Stromal cell of bone marrow (primary cell): ENCODE measurements at regions not wholly inside any gene's neighbourhood (a gene's known extent, or its start where the extent isn't known, plus 50 kb on each side); places are given as distances from the start of the nearest gene placed in this dataset.
"Not testable (repeated sequence)": the region's sequence is repeated elsewhere in the genome, so short reads cannot be mapped to it uniquely, and the experiment has no call there.

Experiments used
- DNase-seq: peaks from one replicate; pipeline ENCODE4 v3.0.0-alpha.2; 2012; ENCODE audit warnings: low read depth

DNA sequence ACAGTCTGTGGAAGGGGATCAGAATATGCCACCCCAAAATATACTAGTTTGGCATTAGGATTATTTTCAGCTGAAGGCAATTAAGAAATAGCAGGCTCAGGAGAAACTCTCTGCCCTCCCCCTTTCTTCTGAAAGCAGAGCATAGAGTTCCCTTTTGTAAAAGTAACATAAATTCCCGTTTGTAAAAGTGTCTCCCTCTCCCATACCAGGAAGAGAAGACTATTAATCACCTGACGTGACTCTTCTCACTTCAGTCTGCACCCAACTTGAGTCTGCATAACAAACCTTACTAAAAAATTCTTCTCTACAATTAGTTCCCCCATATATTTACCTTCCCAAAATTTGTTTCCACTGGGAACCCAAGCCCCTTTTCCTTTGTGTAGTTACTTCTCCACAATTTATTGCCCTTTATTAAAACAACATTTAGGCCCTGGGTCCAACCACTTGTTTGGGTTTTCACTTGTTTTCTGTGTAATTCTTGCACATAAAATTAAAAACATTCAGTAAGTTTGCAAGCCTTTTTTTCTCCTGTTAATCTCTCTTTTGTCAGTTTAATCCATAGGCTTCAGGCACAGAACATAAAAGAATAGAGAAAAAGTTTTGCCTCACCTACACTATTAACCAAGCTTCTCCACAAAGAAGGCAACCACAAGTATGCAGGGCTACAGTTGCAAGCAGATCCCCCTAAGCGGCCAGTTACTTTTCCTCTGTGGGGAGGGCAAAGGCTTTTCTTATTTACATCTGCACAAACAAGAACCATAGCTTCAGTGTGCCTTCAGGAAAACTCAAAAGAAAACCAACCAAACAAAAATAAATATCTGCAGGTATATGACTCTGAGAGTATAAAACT lies 73.8 kb upstream of the EPCAM start:
- DNase-seq = no peak

DNA sequence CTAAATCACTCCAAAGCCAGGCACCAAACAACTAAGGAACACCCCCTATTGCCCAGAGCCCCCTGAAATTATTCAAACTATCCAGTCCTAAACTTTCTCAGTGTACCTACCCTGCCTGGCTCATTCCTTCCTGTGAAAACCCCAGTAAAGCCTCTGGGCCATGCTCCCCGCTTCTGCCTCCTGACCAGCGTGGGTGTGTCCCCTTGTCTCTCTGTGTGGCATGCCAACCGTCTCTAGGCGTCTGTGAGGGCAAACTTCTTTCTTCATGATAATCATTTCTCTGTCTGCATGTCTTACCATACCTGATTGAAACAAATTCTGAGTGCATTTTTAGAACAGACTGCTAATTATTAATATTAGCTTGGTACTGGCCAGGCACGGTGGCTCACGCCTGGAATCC lies 75.1 kb upstream of the EPCAM start:
- no peak for DNase-seq

DNA sequence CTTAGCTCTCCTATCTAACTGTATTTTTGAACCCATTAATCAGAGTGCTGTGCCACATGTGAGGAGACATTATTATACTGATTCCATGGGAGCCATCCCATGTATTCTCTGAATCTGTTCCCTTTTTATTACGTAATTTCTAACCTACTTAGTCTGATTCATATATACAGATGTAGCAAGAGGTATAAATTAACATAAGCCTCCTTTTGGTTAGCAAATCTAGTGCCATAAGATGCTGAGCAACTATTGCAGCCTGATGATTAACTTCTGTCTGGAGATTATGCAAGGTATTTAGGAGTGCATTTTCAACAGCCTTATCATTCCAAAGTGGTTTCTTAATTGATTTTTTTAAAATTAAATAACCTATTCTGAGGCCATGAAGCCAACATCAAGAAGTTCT lies 80.2 kb upstream of the EPCAM start:
- DNase-seq = no peak

DNA sequence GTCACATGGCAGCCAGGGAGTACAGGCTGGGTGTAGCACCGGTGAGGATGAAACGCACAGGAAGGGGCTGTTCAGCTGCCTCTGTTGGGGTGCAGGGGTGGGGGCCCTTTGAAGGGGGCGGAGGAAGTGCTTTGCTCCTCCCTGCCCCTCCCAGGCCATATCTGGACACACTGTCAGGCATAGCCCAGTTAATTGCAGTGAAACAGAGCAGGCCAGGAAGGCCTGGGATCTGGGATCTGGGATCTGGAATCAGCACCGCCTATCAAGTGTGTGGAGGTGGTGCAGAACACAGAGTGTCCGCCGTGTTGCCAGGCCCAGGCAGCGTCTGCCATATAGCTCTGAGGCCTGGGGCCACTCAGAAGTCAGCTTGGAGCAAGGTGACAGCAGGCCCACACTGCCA lies 85.5 kb upstream of the EPCAM start:
- no peak for DNase-seq

DNA sequence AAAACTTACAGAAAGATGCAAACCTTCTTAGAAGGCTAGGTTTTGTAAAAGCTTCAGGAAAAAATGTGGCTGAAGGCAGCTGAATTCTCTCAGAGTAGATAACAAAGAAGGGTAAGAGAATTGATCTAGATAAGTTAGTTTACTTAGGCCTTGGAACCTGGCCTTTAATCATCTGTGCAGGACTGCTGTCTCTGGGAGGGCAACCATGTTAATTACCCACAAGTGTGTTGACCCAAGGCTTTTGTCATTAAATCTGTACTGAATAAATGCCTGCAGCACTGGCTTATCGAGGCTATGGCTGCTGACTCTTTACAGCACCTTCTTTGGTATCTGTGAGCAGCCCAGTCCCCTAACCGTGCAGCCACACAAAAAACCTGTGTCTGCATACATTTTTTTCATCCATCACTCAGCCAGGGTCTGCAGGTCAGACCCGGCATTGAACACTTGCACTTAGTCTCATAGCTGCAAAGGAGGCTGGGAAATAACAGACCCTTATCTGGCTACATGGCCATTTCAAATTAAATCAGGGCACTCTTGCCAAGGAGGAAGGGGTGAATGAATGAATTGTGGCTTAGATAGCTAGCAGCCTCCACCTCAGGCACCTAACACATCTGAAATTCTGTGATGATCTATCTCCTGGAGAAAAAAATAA lies 86.4 kb upstream of the EPCAM start:
- no peak for DNase-seq

DNA sequence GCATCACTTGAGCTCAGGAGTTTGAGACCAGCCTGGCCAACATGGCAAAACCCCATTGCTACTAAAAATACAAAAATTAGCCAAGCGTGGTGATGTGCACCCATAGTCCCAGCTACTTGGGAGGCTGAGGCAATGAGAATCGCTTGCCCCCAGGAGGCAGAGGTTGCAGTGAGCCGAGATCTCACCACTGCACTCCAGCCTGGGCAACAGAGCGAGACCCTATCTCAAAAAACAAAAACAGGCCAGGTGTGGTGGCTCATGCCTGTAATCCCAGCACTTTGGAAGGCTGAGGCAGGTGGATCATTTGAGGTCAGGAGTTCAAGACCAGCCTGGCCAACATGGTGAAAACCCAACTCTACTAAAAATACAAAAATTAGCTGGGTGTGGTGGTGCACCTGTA lies 89.6 kb upstream of the EPCAM start:
- DNase-seq = not testable (repeated sequence)

DNA sequence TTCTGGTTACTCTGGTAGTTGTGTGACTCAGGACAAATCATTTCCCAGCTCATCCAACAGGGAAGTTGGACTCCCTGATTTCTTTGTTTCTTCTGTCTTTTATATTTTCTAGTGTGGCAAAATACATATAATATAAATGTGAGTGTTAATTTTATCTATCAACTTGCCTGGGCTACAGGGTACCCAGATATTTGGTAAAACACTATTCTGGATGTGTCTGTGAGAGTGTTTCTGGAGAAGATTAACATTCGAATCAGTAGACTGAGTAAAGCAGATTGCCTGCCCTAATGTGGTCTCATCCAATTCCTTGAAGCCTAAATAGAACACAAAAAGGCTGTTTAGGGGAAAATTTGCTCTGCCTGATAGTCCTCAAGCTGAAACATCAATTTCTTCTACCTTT lies 91.1 kb upstream of the EPCAM start:
- DNase-seq = no peak

DNA sequence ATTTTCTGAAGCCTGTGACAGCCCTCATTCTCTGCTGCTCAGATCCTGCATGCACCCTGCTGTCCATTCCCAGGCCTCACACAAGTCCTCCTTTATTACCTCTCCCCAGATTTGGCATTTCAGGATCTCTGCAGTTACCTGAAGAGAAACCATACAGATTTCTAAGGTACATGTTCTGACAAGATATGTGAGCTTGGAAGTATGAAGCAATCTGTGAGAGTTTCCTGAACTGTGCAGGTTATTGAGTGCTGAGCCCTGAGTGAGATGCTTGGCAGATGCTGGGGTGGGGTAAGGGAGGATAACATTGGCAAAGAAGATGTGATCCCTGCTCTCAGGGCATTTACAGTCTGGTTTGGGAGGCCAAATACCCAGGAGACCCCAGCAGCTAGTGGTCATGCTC lies 91.9 kb upstream of the EPCAM start:
- no peak for DNase-seq

DNA sequence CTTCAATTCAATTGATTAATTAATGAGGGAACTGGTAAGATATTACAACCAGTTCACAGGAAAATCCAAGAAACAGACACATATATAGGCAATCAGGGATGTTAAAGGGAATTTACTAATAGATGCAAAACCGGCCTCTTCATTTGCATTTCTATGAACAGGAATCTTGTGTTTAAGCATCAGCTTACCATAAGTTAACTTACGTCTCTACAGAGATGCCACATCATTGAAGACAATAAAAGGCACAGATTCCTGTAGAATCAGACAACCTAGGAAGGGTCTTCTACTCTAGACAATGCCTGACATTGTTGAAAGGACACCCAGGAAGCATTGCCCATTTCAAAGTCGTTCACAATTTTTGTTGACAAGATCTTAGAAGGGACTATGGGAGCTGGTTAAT lies 93.0 kb upstream of the EPCAM start:
- DNase-seq = no peak

DNA sequence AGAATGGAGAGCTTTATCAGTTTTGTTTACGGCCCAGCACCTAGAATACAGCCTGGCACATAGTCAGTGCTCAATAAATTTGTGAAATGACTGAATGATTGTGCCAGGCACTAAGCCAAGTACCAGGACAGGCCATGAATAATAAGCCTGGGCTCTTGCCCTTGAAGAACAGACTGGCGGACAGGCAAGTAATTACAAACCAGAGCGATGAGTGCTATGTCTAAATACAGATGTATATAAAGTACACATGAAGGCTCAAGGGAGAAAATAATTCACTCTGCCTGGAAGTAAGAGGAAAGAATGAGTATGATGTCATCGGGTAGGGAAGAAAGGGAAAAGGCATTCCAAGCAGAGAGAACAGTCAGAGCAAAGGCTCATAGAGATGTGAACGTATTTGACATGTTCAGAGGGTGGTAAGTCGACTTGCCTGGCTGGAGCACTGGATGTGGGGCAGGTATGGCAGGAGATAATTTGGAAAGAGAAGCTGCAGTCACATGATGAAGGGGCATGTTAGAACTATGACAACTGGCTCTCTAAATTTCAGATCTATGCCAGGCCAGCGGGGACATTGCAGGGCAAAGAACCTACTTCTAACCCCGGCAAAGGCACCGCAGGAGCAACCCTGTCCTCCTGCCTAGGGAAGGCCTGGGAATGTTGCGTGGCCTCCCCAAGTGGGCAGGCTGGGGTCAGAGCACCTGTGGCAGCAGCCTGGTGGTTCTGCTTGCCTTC lies 94.9 kb upstream of the EPCAM start:
- peak; percentile 33 for DNase-seq

DNA sequence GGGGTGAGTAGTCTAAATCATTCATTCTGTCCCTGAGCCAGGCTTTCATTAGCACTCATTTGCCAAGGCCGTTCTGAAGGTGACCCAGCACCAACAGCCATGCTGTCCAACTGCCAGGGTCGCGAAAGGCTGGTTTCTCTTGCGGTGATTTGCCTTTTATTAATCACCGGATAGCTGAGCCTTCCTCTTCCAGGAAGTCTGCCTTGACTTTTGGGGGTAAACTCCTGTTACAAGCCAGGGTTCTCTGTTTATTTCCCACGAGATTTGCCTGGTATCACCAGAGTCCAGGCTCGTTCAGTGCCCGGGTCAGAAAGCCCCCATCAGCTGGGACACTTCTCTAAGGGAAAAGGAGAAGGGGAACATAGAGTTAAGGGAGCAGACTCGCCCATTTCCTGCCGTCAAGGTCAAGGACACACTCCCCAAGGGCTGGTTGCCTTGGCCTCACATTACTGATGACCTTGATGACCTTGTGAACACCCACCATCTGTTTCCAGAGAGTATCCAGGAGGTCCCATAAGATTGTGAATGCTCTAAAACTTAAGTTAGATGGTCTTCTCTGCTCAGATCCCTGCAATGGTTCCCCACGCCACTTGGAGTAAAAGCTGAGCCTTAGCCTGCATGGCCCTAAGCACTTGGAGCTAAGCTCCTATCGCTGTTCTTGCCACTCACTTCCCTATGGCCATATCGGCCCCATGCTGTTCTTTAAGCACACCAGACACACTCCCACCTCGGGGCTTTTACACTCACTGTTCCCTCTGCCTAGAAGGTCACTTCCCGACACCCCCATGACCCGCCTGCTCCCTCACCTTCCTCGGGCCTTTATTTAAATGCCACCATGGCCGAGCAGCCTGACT lies 96.0 kb upstream of the EPCAM start:
- DNase-seq = no peak

DNA sequence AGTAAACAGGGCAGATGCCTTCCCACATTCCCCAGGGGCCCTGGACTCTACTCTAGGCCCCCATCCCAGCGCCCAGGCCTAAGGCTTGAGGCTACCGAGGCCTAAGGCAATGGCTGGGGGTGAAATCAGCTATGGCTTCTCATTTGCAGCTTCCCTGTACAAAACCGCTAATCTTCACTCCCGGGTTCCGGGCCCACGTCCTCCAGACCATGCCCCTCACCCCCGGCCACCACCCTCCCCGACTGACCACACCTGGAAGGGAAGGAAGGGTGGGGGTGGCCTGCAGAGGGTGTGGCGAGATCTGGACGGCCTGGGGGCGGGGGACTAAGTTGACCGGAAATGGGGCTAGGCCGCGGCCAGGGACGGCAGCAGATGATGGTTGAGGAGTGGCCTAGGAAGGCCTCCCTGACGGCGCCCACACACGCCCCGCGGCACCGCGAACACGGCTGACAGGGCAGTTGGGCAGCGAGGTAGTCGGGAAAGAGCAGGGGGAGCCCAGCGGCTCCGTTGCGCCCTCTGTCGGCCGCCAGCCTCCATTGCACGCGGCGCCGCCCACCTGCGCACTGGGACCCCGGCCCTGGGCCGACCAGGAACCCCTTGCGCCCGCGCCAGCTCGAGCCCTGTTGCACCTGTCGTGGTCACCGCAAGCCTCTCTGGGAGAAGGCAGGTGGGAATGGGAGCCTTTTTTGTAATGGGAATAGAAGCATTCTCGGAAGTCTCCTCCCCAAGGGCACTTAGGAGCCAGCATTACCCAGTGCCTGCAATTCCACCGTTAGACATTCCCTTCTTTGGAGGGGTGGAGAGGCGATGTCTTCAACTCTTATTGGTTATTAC lies 95.9 kb upstream of the CALM2 start:
- DNase-seq = no peak

DNA sequence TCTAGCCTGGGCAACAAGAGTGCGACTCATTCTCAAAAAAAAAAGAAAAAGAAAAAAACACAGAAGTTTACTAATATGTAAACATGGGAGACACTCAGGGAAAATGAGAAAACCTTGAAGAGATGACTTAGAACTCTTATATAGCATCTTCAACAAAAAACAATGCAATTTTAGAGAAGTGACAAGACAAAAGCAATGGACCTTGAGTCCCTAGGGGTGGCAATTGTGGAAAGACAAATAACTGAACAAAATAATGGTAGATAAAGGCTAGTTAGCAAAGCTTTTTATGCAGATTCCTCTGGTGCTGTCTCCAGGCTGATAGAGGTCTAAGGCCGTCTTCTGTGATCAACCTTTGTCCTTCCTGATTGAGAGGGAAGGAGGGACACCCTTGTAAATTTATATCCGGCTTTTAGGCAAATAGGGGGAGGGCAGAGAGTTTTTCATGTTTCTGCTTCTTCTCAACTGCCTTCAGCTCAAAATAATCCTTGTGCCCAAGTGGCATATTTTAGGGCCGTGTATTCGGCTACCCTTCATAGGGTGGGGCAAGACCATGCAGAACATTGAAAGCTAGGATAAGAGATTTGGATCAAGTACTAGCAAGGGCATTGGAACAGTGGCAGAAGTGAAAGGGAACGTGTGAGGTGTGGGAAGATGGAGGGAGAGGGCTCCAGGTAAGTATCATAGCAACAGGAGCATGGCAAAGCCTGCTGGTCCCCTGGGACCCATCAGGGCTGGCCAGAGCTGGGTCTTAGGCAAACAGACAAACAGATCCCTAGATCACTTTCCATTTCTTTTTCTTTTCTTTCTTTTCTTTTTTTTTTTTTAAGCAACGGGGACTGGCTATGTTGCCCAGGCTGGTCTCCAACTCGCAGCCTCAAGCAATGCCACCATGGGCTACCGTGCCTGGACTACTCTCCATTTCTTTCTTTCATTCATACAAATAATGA lies 95.0 kb upstream of the CALM2 start:
- DNase-seq = no peak

DNA sequence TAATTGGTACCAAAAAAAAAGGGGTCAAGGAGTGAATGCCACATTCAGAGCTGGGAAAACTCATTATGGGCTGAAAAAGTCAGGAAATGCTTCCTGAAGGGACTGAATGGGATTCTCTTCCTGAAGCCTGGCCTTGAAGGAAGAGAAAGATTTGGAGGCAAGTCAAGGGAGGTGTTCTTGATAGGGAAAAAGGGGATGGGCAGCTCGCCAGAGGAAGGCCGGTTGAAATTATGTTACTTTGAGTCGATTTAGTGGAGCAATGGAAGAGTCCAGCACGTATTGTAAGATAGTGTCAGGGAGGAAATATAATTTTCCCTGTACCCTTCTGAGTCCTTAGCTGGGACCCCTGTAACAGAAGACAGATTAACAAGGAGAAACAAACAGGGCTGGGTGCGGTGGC lies 94.1 kb upstream of the CALM2 start:
- no peak for DNase-seq

DNA sequence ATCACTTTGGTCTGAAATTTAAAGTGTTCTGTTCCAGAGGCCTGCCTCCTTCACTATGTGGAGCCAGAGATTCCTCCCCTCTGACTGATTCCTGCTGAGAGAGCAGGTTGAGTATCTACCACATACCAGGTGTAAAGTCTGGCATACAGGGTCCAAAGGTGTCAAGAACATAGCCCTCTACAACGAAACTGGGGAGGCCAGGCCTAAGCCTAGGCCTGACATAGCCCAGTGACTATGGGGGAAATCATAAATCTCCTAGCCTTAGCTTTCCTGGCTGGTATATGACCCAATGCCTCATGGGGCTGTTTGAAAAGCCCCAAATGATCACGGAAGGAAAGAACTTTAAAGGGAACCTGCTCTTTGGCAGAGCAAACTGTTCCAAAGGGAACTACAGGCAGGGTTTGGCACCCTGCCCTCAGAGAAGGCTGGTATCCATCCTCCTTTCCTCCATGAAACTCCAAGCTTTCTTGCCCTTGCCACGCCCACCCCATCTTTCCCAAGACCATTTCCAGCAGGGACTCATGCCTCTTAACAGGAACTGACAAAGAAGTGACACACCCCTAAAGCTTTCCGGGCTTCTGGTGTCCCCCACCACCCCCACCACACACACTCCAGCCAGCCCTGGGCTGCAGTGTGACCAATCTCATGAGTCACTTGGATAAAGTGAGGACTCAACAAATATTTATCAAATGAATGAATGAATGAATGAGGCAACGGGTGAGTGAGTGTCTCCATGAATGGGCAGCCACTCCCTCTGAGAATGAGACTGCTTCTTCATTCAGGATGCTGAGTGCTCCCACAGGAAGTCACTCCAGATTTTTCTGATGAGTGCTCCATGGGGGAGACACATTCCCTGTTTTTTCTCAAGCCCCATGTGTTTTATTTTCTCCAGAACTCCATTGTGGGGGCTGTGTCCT lies 93.3 kb upstream of the CALM2 start:
- peak; percentile 100 for DNase-seq

DNA sequence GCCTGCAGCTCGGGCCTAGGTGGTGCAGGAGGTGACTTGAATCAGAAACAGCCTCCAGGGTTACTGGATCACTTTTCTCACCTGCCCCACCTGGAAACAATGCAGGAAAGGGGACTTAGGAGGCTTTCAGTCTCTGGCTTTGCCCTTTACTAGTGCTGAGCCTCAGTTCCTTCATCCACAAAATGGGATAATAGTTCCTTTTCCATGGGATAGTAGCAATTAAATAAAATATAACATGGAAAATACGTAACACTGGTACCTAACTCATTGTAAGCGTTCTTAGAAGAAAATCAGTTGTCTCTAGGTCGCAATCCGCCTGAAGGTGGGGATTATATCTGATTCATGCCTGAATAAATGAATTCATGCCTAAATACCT lies 91.4 kb upstream of the CALM2 start:
- DNase-seq = no peak

DNA sequence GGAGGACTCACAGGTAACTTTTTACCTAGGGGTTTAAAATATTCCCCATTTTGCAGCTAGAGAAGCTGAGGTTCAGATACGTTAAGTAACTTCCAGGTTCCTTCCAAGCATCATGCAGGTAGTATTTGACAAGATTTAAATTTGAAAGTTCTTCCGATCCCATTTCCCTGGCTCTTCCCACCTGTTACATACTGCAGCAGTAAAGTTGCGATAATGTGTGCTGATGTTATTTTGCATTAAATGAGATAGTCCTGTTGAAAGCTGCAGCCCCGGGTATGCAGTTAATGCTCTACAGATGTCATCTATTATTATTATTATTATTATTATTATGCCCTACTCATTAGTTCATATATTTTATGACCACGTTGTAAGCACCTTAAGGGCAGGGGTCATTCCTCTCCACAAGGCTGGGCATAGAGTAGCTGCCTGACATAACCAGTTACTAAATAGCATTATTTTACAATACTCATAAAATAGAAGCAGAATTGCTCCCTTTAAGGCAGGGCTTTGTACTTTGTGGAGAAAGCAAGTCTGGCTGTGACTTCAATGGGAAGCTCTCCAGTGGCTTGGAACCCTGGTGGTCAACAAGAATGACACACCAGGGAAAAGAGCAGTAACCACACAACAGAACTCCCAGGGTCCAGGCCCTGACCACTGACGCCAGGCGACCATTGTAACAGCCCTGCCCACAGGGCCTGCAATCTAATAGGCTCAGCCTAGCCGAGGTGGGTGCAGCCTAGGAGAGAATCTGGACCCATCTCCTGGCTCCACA lies 90.8 kb upstream of the CALM2 start:
- no peak for DNase-seq

DNA sequence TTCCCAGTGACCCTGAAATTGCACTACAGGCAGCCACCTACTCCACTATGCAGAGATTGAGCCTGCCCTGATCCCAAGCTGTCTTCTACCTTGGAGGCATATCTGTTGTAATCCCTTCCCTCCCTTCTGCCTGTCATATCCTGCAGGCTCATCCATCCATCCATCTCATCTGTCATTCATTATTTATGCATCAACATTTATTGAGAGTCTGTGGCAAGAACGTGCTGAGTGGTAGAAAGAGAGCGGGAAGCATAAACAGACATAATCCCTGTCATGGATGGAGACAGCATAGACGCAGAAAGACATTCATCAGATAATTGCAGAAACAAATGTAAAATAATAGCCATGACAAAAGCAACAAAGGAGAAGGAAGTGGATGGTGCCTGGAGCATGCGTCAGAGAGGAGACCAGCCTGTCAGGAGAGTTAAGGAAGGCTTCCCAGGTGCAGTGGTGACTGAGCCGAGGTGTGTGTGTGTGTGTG lies 89.5 kb upstream of the CALM2 start:
- no peak for DNase-seq
